ENCODE measurements at regions not wholly inside any gene's neighbourhood (a gene's known extent, or its start where the extent isn't known, plus 50 kb on each side); places are given as distances from the start of the nearest gene placed in this dataset.

DNA sequence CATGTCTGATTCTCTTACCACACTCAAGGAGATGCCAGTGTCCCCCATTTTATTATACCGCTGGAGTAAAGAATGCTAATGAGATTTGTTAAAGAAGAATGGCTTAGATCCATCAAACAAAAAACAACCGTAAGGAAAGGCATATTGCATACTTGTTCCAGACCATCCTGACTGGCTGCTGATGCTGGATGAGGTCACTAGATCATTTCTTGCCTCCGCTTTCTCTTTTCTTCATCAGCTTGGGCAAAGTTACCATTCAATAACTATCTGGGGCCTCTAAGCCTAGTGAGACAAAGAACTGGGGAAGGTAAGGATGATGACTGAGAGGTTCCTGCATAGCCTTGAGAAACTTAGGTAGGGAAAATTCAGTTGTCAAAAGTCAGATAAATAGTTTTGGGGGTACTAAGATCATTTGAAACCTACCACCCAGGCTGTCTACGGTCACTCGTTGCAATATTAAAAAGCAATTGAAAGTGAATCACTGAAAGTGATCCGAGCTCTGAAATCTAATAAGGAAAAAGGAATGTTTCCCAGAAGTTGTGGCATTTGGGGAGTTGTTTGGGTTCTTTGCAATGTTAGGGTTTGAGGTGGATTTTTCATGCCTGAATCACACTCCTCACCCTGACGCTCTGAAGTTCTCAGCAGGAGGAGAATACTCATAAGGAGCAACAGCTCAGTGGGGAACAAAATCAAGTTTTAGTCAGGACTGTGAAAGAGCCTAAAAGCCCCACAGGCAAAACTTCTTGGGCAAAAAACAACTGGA lies 176.8 kb downstream of the HHIPL2 start:
- WGBS, 2 donors = 85 to 92% methylated on average over 7 of the region's 7 CpGs
- H3K9me3 ChIP-seq = no peaks in the 10 kb centered on the region
- H3K36me3 ChIP-seq = no peaks in the 10 kb centered on the region
- no peak overlapping the region for H3K27ac ChIP-seq
- intact Hi-C loops (cut with DNase I) = no loop called here
- no peak for DNase-seq
- TF ChIP-seq POLR2AphosphoS5 (IDR thresholded peaks at IDR 0.05) (no peak), POLR2A (IDR thresholded peaks at IDR 0.05) (no peak), EP300 (IDR thresholded peaks at IDR 0.05) (no peak)
- TF ChIP-seq, protein P1, sequence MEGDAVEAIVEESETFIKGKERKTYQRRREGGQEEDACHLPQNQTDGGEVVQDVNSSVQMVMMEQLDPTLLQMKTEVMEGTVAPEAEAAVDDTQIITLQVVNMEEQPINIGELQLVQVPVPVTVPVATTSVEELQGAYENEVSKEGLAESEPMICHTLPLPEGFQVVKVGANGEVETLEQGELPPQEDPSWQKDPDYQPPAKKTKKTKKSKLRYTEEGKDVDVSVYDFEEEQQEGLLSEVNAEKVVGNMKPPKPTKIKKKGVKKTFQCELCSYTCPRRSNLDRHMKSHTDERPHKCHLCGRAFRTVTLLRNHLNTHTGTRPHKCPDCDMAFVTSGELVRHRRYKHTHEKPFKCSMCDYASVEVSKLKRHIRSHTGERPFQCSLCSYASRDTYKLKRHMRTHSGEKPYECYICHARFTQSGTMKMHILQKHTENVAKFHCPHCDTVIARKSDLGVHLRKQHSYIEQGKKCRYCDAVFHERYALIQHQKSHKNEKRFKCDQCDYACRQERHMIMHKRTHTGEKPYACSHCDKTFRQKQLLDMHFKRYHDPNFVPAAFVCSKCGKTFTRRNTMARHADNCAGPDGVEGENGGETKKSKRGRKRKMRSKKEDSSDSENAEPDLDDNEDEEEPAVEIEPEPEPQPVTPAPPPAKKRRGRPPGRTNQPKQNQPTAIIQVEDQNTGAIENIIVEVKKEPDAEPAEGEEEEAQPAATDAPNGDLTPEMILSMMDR (IDR thresholded peaks at IDR 0.05) = no peak
- H3K4me1 ChIP-seq = no peaks in the 10 kb centered on the region
- H3K4me3 ChIP-seq = no peak overlapping the region
- H3K27me3 ChIP-seq = no peaks in the 10 kb centered on the region

DNA sequence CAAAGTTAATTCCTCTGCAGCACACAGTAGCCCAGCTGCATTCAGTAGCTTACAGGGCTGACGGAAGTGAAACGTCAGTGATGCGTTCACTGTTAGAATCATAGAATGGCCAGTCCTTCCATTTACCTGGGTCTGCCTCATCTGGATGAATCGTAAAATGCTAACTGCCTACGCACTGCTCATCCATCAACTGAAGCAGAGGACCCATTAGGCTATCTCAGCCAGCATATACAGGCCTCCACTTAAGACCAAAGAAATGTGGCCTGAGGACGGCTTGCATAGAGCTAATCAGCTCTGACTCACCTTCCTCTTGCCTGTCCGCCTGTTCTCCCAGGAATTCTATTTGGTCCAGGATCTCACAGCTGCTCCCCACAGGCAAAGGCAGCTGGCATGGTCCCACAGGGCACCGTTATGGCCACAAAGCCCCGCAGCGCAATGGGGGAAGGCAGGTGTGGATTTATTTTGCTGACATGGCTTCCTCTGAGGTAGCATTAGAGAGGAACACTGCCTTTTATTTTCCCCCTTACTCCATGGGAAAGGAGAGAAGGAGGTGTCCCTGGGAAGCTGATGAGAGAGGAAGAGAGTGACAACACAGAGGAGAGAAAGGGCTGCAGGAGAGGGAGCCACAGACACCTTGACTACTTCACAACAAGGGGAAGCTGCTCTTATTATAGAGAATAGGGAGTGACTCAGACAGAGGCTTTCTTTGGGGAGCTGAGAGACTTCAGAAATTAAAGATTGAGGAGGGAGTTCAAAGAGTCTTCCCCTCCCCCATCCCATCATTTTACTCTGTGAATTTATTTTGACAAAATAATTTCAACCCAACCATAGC lies 177.6 kb downstream of the HHIPL2 start:
- Histone ChIP-seq H3K27ac (no peak overlapping the region), H3K9me3 (no peaks in the 10 kb centered on the region), H3K27me3 (no peaks in the 10 kb centered on the region), H3K4me1 (no peaks in the 10 kb centered on the region), H3K36me3 (no peaks in the 10 kb centered on the region), H3K4me3 (no peak overlapping the region)
- DNase-seq = no peak
- intact Hi-C loops (cut with DNase I) = no loop called here
- 87 to 91% methylated on average over 10 of the region's 10 CpGs for WGBS, 2 donors
- TF ChIP-seq, protein P1 (IDR thresholded peaks at IDR 0.05) = no peak
- TF ChIP-seq POLR2A (IDR thresholded peaks at IDR 0.05) = no peak
- TF ChIP-seq EP300 (IDR thresholded peaks at IDR 0.05) = no peak
- no peak for TF ChIP-seq POLR2AphosphoS5 (IDR thresholded peaks at IDR 0.05)

DNA sequence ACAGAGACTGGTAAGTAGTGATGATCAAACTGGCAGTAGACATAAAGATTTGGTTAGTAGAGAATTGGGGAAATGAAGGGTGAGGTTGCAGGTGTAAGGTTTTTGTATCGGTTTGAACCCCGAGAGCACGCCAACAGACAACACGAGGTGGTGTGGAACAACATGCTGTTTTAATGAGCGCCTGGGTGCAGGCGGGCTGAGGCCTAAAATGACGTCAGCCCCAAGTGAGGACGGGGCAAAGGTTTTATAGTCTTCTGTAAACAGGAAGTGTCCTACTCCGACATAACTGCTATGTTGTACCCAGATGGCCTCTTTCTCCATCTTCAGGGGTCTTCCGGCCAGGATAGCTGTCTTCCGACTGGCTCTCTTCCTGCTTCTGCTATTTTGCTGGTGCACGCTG lies 178.8 kb downstream of the HHIPL2 start:
- WGBS, 2 donors = 65 to 80% methylated on average over 12 of the region's 12 CpGs
- intact Hi-C loops (cut with DNase I) = no loop called here

DNA sequence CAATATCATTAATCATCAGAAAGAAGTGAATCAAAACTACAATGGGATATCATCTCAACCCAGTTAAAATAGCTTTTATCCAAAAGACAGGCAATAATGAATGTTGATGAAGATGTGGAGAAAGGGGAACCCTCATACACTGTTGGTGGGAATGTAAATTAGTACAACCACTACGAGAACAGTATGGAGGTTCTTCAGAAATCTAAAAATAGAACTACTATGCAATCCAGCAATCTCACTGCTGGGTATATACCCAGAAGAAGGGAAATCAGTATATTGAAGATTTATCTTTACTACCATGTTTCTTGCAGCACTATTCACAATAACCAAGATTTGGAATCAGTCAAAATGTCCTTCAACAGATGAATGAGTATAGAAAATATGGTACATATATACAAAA lies 189.8 kb downstream of the HHIPL2 start:
- intact Hi-C loops (cut with DNase I) = no loop called here
- DNase-seq = no peak
- H3K4me3 ChIP-seq = no peak overlapping the region
- no peak overlapping the region for H3K27ac ChIP-seq
- H3K4me1 ChIP-seq = no peaks in the 10 kb centered on the region
- no peaks in the 10 kb centered on the region for H3K9me3 ChIP-seq
- no peaks in the 10 kb centered on the region for H3K27me3 ChIP-seq
- 32 to 41% methylated on average over 1 of the region's 1 CpG for WGBS, 2 donors
- no peak for TF ChIP-seq EP300 (IDR thresholded peaks at IDR 0.05)
- TF ChIP-seq, protein P1 (IDR thresholded peaks at IDR 0.05) = no peak
- no peak for TF ChIP-seq POLR2AphosphoS5 (IDR thresholded peaks at IDR 0.05)
- no peak for TF ChIP-seq POLR2A (IDR thresholded peaks at IDR 0.05)
- no peaks in the 10 kb centered on the region for H3K36me3 ChIP-seq

More for the DNA sequence above, 178.8 kb downstream of the HHIPL2 start:
- no peaks in the 10 kb centered on the region for H3K36me3 ChIP-seq
- H3K4me3 ChIP-seq = no peak overlapping the region
- no peaks in the 10 kb centered on the region for H3K9me3 ChIP-seq
- H3K27ac ChIP-seq = no peak overlapping the region
- H3K27me3 ChIP-seq = no peaks in the 10 kb centered on the region
- no peaks in the 10 kb centered on the region for H3K4me1 ChIP-seq
- no peak for TF ChIP-seq POLR2A (IDR thresholded peaks at IDR 0.05)
- TF ChIP-seq, protein P1 (IDR thresholded peaks at IDR 0.05) = no peak
- TF ChIP-seq POLR2AphosphoS5 (IDR thresholded peaks at IDR 0.05) = no peak
- TF ChIP-seq EP300 (IDR thresholded peaks at IDR 0.05) = no peak
- DNase-seq = no peak

All from sigmoid colon (tissue), 6 donors.